CD4-positive, CD25-positive, alpha-beta regulatory T cell (primary cell): ENCODE measurements at regions not wholly inside any gene's neighbourhood (a gene's known extent, or its start where the extent isn't known, plus 50 kb on each side); places are given as distances from the start of the nearest gene placed in this dataset.

Experiments
- ATAC-seq, 2 donors: fragments of 150-1000 bp; cut with Tn5 transposase; one replicate each; pipeline ENCODE4 v1.10.0; 2021; ENCODE audit warnings: low read depth in 2 of 2, moderate number of reproducible peaks in 2 of 2, moderate library complexity in 1 of 2
- DNase-seq, 3 donors: peaks; one replicate each; pipeline versions ENCODE4 v3.0.0 to v3.0.0-alpha.2; 2012 to 2022; ENCODE audit warnings: mixed read lengths in 1 of 3
- H3K27ac ChIP-seq: one replicate; pipeline ENCODE4 v1.7.0; 2013; ENCODE audit warnings: mild to moderate bottlenecking, low read length; ENCODE audit not compliant: insufficient read depth, poor library complexity, severe bottlenecking
- H3K27me3 ChIP-seq: one replicate; pipeline ENCODE4 v1.7.0; 2013; ENCODE audit warnings: low read length; ENCODE audit not compliant: control insufficient read depth, insufficient read depth
- H3K36me3 ChIP-seq: one replicate; pipeline ENCODE4 v1.7.0; 2013; ENCODE audit warnings: mild to moderate bottlenecking, low read length, moderate library complexity; ENCODE audit not compliant: control insufficient read depth, insufficient read depth
- H3K4me1 ChIP-seq: 2 replicates; pipeline ENCODE4 v1.7.0; 2013; ENCODE audit warnings: mild to moderate bottlenecking, low read length; ENCODE audit not compliant: insufficient read depth, control insufficient read depth, poor library complexity, severe bottlenecking
- H3K4me3 ChIP-seq: one replicate; pipeline ENCODE4 v1.7.0; 2013; ENCODE audit warnings: low read depth, mild to moderate bottlenecking, low read length, moderate library complexity
- H3K9me3 ChIP-seq, 2 experiments: 1 replicate in 1 of 2; 2 replicates in 1 of 2; pipeline ENCODE4 v1.7.0; 2013; ENCODE audit warnings: low read length in 2 of 2, mild to moderate bottlenecking in 1 of 2, moderate library complexity in 1 of 2; ENCODE audit not compliant: control insufficient read depth in 2 of 2
- H3K27ac Mint-ChIP-seq, 3 donors: one replicate each; pipeline ENCODE4 v1.8.0; 2020 to 2022; ENCODE audit warnings: mild to moderate bottlenecking in 3 of 3, mixed read lengths in 3 of 3, moderate library complexity in 2 of 3
- H3K27me3 Mint-ChIP-seq: one replicate; pipeline ENCODE4 v1.8.0; 2022; ENCODE audit warnings: mild to moderate bottlenecking, mixed read lengths
- H3K36me3 Mint-ChIP-seq: one replicate; pipeline ENCODE4 v1.8.0; 2020; ENCODE audit warnings: mixed read lengths
- H3K4me1 Mint-ChIP-seq, 4 donors: one replicate each; pipeline ENCODE4 v1.8.0; 2020 to 2022; ENCODE audit warnings: mixed read lengths in 4 of 4, mild to moderate bottlenecking in 1 of 4
- H3K4me3 Mint-ChIP-seq, 4 donors: one replicate each; pipeline ENCODE4 v1.8.0; 2020 to 2022; ENCODE audit warnings: mild to moderate bottlenecking in 4 of 4, mixed read lengths in 4 of 4, moderate library complexity in 3 of 4
- H3K9me3 Mint-ChIP-seq, 7 donors: one replicate each; pipeline ENCODE4 v1.8.0; 2020 to 2022; ENCODE audit warnings: mixed read lengths in 7 of 7, mild to moderate bottlenecking in 3 of 7, moderate library complexity in 2 of 7

DNA sequence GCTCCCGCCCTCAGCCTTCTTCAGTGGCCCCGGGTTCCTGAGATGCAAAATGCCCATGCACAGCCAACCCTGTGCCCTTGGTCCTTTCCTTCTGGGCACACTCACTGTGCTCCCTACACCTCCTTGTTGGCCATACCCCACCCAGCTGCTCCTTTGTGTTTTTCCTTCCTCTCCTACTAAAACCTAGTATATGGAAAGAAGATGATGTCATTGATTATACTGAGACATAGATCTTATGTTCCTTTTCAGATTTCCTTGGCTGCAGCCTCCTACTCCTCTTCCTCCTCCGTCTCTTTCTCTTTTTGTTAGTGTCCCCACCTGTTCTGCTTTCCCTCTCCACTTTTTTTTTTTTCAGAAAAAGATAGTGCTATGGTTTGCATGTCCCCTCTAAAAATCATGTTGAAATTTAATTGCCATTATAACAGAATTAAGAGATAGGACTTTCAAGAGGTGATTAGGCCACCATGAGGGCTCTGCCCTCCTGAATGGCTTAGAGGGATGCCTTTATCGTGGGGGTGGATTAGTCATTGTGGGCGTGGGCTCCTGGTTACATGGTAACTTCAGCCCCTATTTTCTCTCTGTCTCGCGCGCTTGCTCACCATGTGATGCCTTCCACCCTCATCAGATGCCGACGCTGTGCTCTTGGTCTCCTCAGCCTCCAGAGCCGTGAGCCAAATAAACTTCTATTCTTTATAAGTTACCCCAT is 254.9 kb upstream of the GATB start:
- H3K4me3 Mint-ChIP-seq = no peak overlapping the region
- Histone ChIP-seq H3K4me1 (peaks cover 15% of the 10 kb centered on the region), H3K4me3 (no peak overlapping the region), H3K27ac (no peak overlapping the region), H3K27me3 (no peaks in the 10 kb centered on the region), H3K9me3 (no peaks in the 10 kb centered on the region), H3K36me3 (no peaks in the 10 kb centered on the region)
- peaks cover 14 to 35% (median 26%) of the 10 kb centered on the region in 4 donors for H3K4me1 Mint-ChIP-seq
- H3K36me3 Mint-ChIP-seq = peaks cover 4% of the 10 kb centered on the region
- DNase-seq (no peak), ATAC-seq (no peak)
- H3K9me3 Mint-ChIP-seq = peaks cover 0 to 3% (median 0%) of the 10 kb centered on the region in 7 donors
- H3K27ac Mint-ChIP-seq = peak overlapping the region in 1 of 3 donors; percentile 23
- peaks cover 5% of the 10 kb centered on the region for H3K27me3 Mint-ChIP-seq

GRCh38 chr4:152014280-152014679 is 253.5 kb upstream of the GATB start:
- ATAC-seq (peak in 1 of 2 donors; percentile 66), DNase-seq (peak in 1 of 3 donors; percentile 73)
- Mint-ChIP-seq H3K9me3 (peaks cover 0 to 2% (median 0%) of the 10 kb centered on the region in 7 donors), H3K27ac (peak overlapping the region in 2 of 3 donors; percentile 84 to 85), H3K4me1 (peaks cover 16 to 48% (median 37%) of the 10 kb centered on the region in 4 donors), H3K36me3 (no peaks in the 10 kb centered on the region), H3K4me3 (peak overlapping the region in 3 of 4 donors; percentile 33 to 55 (median 54)), H3K27me3 (no peaks in the 10 kb centered on the region)
- H3K9me3 ChIP-seq = no peaks in the 10 kb centered on the region
- H3K4me3 ChIP-seq = peak overlapping the region; percentile 44
- H3K36me3 ChIP-seq = no peaks in the 10 kb centered on the region
- H3K27ac ChIP-seq = no peak overlapping the region
- peaks cover 22% of the 10 kb centered on the region for H3K4me1 ChIP-seq
- no peaks in the 10 kb centered on the region for H3K27me3 ChIP-seq

DNA sequence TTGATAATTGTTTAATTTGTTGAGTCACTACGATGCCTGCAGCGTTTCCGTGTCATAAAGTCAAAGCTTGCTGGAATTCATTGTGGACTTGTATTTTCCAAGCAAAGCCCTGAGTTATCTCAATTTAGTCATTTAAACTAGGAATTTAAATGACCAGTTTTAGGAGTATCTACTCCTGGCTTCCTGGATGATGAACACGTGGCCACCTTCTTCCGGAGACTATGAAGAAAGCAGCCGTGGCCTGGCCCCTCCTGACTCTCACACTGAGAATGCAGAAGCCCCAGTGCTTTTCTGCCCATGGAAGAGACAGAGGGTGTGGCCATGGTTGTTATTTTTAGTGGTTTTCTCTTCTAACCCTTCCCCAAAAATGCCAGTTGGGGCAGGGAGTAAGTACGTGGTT is 250.7 kb upstream of the GATB start:
- Histone ChIP-seq H3K4me3 (no peak overlapping the region), H3K9me3 (no peaks in the 10 kb centered on the region), H3K36me3 (no peaks in the 10 kb centered on the region), H3K4me1 (peaks cover 22% of the 10 kb centered on the region), H3K27me3 (no peaks in the 10 kb centered on the region), H3K27ac (no peak overlapping the region)
- ATAC-seq (no peak), DNase-seq (no peak)
- peak overlapping the region in 1 of 3 donors; percentile 70 for H3K27ac Mint-ChIP-seq
- H3K36me3 Mint-ChIP-seq = no peaks in the 10 kb centered on the region
- H3K9me3 Mint-ChIP-seq = peaks cover 0 to 2% (median 0%) of the 10 kb centered on the region in 7 donors
- H3K4me3 Mint-ChIP-seq = no peak overlapping the region
- peaks cover 19 to 55% (median 39%) of the 10 kb centered on the region in 4 donors for H3K4me1 Mint-ChIP-seq
- peaks cover 12% of the 10 kb centered on the region for H3K27me3 Mint-ChIP-seq

DNA sequence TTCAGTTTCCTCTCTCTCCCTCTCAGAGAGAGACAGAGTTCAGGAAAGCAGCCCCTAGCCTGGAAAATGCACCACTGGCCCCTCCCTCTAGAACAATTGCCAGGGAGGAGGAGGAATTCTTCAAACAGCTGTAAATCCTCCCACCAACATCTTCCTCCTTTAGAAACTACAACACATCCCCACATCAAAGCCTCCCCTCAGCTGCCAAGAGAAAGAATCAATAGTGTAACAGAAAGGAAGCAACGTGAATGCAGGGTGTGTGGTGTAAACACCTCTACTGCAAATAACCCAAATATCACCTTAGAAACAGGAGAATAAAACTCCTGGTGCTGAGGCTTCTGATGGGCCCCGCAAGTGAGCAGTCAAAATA is 249.9 kb upstream of the GATB start:
- Mint-ChIP-seq H3K36me3 (no peaks in the 10 kb centered on the region), H3K9me3 (peaks cover 0 to 2% (median 0%) of the 10 kb centered on the region in 7 donors), H3K27ac (peak overlapping the region; percentile 4 to 75 (median 70)), H3K27me3 (peaks cover 19% of the 10 kb centered on the region), H3K4me1 (peaks cover 20 to 55% (median 37%) of the 10 kb centered on the region in 4 donors), H3K4me3 (peak overlapping the region in 2 of 4 donors; percentile 69 to 77)
- peak in 2 of 3 donors; percentile 42 to 55 for DNase-seq
- Histone ChIP-seq H3K9me3 (no peaks in the 10 kb centered on the region), H3K36me3 (no peaks in the 10 kb centered on the region), H3K27ac (no peak overlapping the region), H3K27me3 (peaks cover 2% of the 10 kb centered on the region), H3K4me3 (peak overlapping the region; percentile 32), H3K4me1 (peaks cover 22% of the 10 kb centered on the region)
- peak; percentile 37 to 55 for ATAC-seq

- H3K9me3 ChIP-seq = no peaks in the 10 kb centered on the region
- peaks cover 0 to 2% (median 0%) of the 10 kb centered on the region in 7 donors for H3K9me3 Mint-ChIP-seq
- peak overlapping the region; percentile 4 to 75 (median 70) for H3K27ac Mint-ChIP-seq
- no peaks in the 10 kb centered on the region for H3K36me3 Mint-ChIP-seq
- H3K4me3 ChIP-seq = no peak overlapping the region
- H3K27me3 Mint-ChIP-seq = peaks cover 23% of the 10 kb centered on the region
- peaks cover 2% of the 10 kb centered on the region for H3K27me3 ChIP-seq
- no peaks in the 10 kb centered on the region for H3K36me3 ChIP-seq
- ATAC-seq = no peak
- H3K4me3 Mint-ChIP-seq = peak overlapping the region in 2 of 4 donors; percentile 69 to 77
- H3K27ac ChIP-seq = no peak overlapping the region
- H3K4me1 Mint-ChIP-seq = peaks cover 20 to 54% (median 37%) of the 10 kb centered on the region in 4 donors
- no peak for DNase-seq
- H3K4me1 ChIP-seq = peaks cover 22% of the 10 kb centered on the region
Observed at GRCh38 chr4:152009983-152010709, 249.3 kb upstream of the GATB start.

- H3K9me3 ChIP-seq = no peaks in the 10 kb centered on the region
- no peaks in the 10 kb centered on the region for H3K36me3 Mint-ChIP-seq
- ATAC-seq (no peak), DNase-seq (no peak)
- H3K4me1 ChIP-seq = peaks cover 14% of the 10 kb centered on the region
- peak overlapping the region in 1 of 3 donors; percentile 23 for H3K27ac Mint-ChIP-seq
- H3K4me3 ChIP-seq = no peak overlapping the region
- H3K27ac ChIP-seq = no peak overlapping the region
- H3K4me3 Mint-ChIP-seq = no peak overlapping the region
- H3K9me3 Mint-ChIP-seq = peaks cover 0 to 2% (median 0%) of the 10 kb centered on the region in 7 donors
- H3K36me3 ChIP-seq = no peaks in the 10 kb centered on the region
- H3K27me3 ChIP-seq = peaks cover 2% of the 10 kb centered on the region
- H3K4me1 Mint-ChIP-seq = peaks cover 20 to 44% (median 30%) of the 10 kb centered on the region in 4 donors
- H3K27me3 Mint-ChIP-seq = peaks cover 23% of the 10 kb centered on the region
Observed at GRCh38 chr4:152009031-152009670, 248.3 kb upstream of the GATB start.

DNA sequence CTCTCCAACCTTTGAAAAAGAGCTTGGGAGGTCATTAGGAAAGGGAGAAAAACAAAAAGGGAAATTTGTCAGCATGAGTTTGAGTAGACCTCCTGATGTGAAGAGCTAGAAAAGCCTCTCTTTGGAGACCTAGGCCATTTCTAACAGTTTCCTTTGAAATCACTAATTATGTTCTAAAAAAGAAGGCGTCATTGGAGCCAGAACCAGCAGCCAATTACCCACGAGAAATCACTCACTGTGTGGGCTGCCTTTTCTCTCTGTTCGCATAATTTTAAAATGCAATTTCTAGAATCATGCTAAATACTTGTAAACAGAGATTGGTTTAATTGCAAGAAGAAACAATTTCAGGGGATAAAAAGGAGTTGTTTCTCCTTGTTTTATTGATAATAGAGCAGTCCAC is 246.3 kb upstream of the GATB start:
- no peak overlapping the region for H3K4me3 Mint-ChIP-seq
- no peaks in the 10 kb centered on the region for H3K9me3 ChIP-seq
- ATAC-seq (no peak), DNase-seq (no peak)
- H3K36me3 Mint-ChIP-seq = no peaks in the 10 kb centered on the region
- no peaks in the 10 kb centered on the region for H3K36me3 ChIP-seq
- H3K27me3 ChIP-seq = peaks cover 4% of the 10 kb centered on the region
- no peaks in the 10 kb centered on the region for H3K9me3 Mint-ChIP-seq
- H3K27ac Mint-ChIP-seq = peak overlapping the region in 1 of 3 donors; percentile 74
- no peak overlapping the region for H3K4me3 ChIP-seq
- H3K4me1 ChIP-seq = peaks cover 11% of the 10 kb centered on the region
- peaks cover 17 to 41% (median 23%) of the 10 kb centered on the region in 4 donors for H3K4me1 Mint-ChIP-seq
- peaks cover 29% of the 10 kb centered on the region for H3K27me3 Mint-ChIP-seq
- H3K27ac ChIP-seq = no peak overlapping the region
